Naive B cell (primary cell): ENCODE measurements at regions not wholly inside any gene's neighbourhood (a gene's known extent, or its start where the extent isn't known, plus 50 kb on each side); places are given as distances from the start of the nearest gene placed in this dataset.

Experiments
- ATAC-seq, 2 donors: fragments of 150-1000 bp; cut with Tn5 transposase; 2 replicates each; pipeline ENCODE4 v1.10.0; 2021; ENCODE audit warnings: low read depth in 2 of 2, mild to moderate bottlenecking in 2 of 2, moderate library complexity in 2 of 2
- DNase-seq: peaks from one replicate; pipeline ENCODE4 v3.0.0; 2022
- H3K27ac Mint-ChIP-seq, 6 donors: one replicate each; pipeline ENCODE4 v1.8.0; 2020 to 2022; ENCODE audit warnings: mild to moderate bottlenecking in 6 of 6, mixed read lengths in 6 of 6, moderate library complexity in 5 of 6, inconsistent platforms in 2 of 6
- H3K27me3 Mint-ChIP-seq, 3 donors: one replicate each; pipeline ENCODE4 v1.8.0; 2021 to 2022; ENCODE audit warnings: mixed read lengths in 3 of 3, mild to moderate bottlenecking in 1 of 3
- H3K36me3 Mint-ChIP-seq, 2 donors: one replicate each; pipeline ENCODE4 v1.8.0; 2020 to 2022; ENCODE audit warnings: mixed read lengths in 2 of 2, inconsistent platforms in 1 of 2, mild to moderate bottlenecking in 1 of 2
- H3K4me1 Mint-ChIP-seq, 3 donors: one replicate each; pipeline ENCODE4 v1.8.0; 2020 to 2022; ENCODE audit warnings: mixed read lengths in 3 of 3, inconsistent platforms in 1 of 3, mild to moderate bottlenecking in 1 of 3, moderate library complexity in 1 of 3
- H3K4me3 Mint-ChIP-seq, 8 donors: one replicate each; pipeline ENCODE4 v1.8.0; 2020 to 2022; ENCODE audit warnings: mild to moderate bottlenecking in 8 of 8, mixed read lengths in 8 of 8, moderate library complexity in 8 of 8, inconsistent platforms in 2 of 8
- H3K9me3 Mint-ChIP-seq, 7 donors: one replicate each; pipeline ENCODE4 v1.8.0; 2020 to 2022; ENCODE audit warnings: mixed read lengths in 7 of 7, mild to moderate bottlenecking in 5 of 7, inconsistent platforms in 2 of 7, moderate library complexity in 1 of 7

DNA sequence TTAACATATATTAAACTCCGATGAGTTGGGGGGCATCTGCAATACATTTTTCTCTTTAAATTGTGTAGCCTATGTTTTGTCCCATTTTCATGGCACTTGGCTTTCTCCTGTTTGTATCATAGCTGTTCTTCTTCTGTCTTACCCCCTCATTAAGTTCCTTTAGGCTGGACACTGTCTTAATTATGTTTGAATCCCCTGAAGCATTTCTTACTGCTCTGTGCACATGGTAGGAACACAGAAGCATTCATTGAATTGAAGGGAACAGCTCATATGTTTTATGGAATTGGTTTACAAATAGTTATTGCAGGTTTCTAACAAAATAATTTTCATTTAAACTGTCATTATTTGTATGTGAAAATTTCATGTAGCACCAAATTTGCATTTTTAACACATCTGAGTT, 176.8 kb downstream of the TANC2 start:
- H3K9me3 Mint-ChIP-seq, result peaks cover 0 to 2% (median 0%) of the 10 kb centered on the region in 7 donors
- DNase-seq, result no peak
- H3K36me3 Mint-ChIP-seq, result peaks cover 0 to 8% of the 10 kb centered on the region in 2 donors
- H3K27me3 Mint-ChIP-seq, result no peaks in the 10 kb centered on the region
- H3K27ac Mint-ChIP-seq, result no peak overlapping the region
- no peak for ATAC-seq
- no peak overlapping the region for H3K4me3 Mint-ChIP-seq
- peaks cover 9 to 25% (median 13%) of the 10 kb centered on the region in 3 donors for H3K4me1 Mint-ChIP-seq

DNA sequence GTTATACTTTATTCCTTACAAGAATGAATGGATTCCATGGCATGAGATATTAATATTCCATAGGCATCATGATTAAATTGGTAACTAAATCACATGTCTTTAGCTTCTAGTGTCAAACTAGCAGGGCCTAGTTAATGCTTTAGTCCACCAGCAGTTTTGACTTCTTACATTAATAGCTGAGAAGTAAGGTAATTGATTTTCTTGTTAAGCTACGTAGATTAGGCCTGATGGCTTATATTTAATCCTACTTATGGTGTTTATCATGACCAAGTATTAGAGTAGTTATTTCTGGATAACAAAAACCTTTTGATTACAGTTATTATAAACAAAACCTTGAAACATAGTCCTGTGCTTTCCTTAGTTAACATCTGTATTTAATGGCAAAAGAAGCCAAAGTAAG, 184.5 kb downstream of the TANC2 start:
- DNase-seq, result no peak
- H3K27ac Mint-ChIP-seq, result no peak overlapping the region
- no peak for ATAC-seq
- no peaks in the 10 kb centered on the region for H3K27me3 Mint-ChIP-seq
- no peak overlapping the region for H3K4me3 Mint-ChIP-seq
- H3K9me3 Mint-ChIP-seq, result peaks cover 0 to 2% (median 0%) of the 10 kb centered on the region in 7 donors
- peaks cover 0 to 11% of the 10 kb centered on the region in 2 donors for H3K36me3 Mint-ChIP-seq
- peaks cover 0 to 11% (median 0%) of the 10 kb centered on the region in 3 donors for H3K4me1 Mint-ChIP-seq

DNA sequence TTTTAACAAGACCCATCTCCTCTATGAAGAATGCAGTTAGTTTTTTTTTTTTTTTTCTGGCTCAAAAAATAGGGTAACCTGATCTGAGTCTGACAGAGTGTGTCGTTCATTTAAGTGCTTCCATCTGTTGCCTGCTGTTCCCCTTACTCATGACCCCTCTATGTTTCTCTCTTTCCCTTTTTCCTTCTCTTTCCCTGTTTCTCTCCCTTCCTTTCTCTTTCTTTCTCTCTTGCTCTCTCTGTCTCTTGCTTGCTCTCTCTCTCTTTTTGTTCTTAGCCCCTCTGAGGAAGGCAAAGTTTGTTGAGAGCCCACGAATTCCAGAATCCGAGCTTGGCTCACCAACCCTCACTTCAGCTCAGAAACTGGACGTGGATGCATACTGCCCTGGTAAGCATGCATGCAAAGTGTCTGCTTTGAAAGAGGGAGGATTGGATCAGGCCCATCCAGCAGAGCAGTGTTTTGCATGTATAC, 185.0 kb downstream of the TANC2 start:
- peaks cover 0 to 11% (median 0%) of the 10 kb centered on the region in 3 donors for H3K4me1 Mint-ChIP-seq
- no peaks in the 10 kb centered on the region for H3K27me3 Mint-ChIP-seq
- peaks cover 0 to 2% (median 0%) of the 10 kb centered on the region in 7 donors for H3K9me3 Mint-ChIP-seq
- DNase-seq, result no peak
- H3K27ac Mint-ChIP-seq, result peak overlapping the region in 1 of 6 donors; percentile 3
- no peak for ATAC-seq
- H3K36me3 Mint-ChIP-seq, result peaks cover 0 to 9% of the 10 kb centered on the region in 2 donors
- no peak overlapping the region for H3K4me3 Mint-ChIP-seq

DNA sequence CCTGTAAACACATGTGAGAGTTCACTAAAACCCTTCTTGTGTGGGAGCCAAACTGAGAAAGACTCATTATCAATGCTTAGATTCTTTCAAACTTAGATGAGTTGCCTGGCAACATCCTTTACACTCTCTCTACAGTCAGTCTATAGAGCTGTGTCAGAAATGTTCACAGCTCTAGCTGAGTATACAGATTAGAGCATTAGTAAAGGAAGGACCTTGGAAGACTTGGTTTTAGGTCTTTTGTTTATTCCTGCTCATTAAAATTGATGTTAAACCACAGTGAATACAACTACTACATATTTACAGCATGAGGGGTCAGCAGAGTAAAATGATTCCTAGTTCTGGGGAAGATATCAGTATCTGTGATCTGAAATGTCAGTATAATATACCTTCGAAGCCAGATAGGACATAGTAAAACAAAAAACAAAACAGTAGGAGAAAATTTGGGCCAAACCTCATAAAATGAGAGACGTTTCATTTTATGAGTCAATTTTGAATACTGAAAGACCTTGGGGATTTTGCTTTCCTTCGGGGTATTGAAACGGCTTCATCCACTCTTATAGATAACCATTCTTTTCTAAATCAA, 186.0 kb downstream of the TANC2 start:
- H3K36me3 Mint-ChIP-seq, result peaks cover 0 to 3% of the 10 kb centered on the region in 2 donors
- H3K4me3 Mint-ChIP-seq, result no peak overlapping the region
- ATAC-seq, result no peak
- H3K27me3 Mint-ChIP-seq, result no peaks in the 10 kb centered on the region
- H3K4me1 Mint-ChIP-seq, result peaks cover 3 to 14% (median 4%) of the 10 kb centered on the region in 3 donors
- no peak for DNase-seq
- no peaks in the 10 kb centered on the region for H3K9me3 Mint-ChIP-seq
- peak overlapping the region in 3 of 6 donors; percentile 13 to 33 (median 29) for H3K27ac Mint-ChIP-seq

DNA sequence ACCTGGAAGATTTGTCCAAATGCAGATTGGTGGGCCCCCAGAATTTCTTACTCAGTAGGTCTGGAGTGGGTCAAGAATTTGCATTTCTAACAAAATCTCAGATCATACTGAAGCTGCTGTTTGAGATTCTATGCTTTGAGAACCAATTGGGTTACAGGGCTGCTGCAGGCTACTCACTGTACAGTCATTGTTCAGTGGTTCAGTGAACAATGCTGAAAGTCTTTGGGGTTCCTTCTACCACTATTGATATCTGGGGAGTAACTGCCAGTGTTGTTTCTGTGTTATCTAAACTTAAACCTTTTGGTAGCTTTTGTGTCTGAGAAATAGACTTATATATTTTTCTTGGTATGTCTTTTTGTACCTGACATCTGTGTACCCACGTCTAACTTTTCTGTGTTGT, 187.5 kb downstream of the TANC2 start:
- Mint-ChIP-seq H3K9me3 (no peaks in the 10 kb centered on the region), H3K4me3 (no peak overlapping the region), H3K27me3 (no peaks in the 10 kb centered on the region)

DNA sequence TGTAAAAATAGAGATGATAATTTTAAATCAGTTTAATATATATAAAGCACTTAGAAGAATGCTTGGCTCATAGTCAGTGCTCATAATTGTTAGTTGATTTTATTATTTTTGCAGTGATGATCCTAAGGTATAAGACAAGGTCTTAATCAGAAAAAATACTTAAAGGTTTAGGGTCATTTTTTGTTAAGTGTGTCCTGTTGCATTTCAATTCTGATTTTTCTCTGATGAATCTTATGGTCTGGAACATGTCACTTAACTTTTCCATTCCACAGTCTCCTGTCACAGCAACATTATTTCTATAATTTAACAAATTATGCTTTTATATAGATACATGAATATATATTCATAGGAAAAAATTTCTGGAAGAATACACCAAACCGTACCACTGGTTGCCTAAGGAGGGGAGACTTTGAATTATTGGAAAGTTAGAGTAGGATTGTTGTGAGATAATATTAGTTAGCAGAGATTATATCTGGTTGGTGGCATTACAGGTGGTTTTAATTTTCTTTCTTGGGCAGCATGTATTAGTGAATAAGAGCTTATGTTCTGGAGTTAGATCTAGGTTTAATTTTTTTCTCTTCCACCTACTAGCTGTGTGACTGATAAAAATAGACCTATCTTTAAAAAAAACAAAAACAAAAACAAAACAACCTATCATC, 188.7 kb downstream of the TANC2 start:
- H3K27me3 Mint-ChIP-seq, result no peaks in the 10 kb centered on the region
- H3K9me3 Mint-ChIP-seq, result no peaks in the 10 kb centered on the region
- H3K27ac Mint-ChIP-seq, result no peak overlapping the region
- no peak overlapping the region for H3K4me3 Mint-ChIP-seq
- ATAC-seq (no peak), DNase-seq (no peak)
- H3K36me3 Mint-ChIP-seq, result peaks cover 0 to 3% of the 10 kb centered on the region in 2 donors
- peaks cover 4 to 16% (median 6%) of the 10 kb centered on the region in 3 donors for H3K4me1 Mint-ChIP-seq

More for the DNA sequence above, 187.5 kb downstream of the TANC2 start:
- Mint-ChIP-seq H3K4me1 (peaks cover 4 to 16% (median 6%) of the 10 kb centered on the region in 3 donors), H3K27ac (no peak overlapping the region), H3K36me3 (peaks cover 0 to 3% of the 10 kb centered on the region in 2 donors)
- DNase-seq, result no peak
- ATAC-seq, result no peak

DNA sequence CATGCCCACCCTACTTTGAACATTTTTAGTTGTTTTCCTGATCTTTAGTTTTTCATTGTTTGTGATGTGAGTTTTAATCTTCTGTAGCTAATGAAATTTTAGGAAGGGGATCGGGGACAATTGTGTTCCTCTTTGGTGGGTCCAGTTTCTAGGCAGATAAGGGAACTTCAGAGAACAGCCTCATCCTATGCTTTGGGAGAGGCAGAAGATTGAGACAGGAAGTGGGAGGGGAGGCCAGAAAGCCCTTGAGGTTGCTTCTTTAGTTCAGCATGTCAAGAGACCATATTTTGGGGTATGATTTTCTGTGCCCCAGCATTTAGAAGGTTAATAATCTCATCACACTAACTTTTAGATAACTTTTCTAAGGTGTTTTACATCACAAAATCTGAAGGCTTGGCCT, 191.0 kb downstream of the TANC2 start:
- Mint-ChIP-seq H3K36me3 (peaks cover 0 to 3% of the 10 kb centered on the region in 2 donors), H3K27me3 (no peaks in the 10 kb centered on the region), H3K4me1 (peaks cover 4 to 13% (median 6%) of the 10 kb centered on the region in 3 donors), H3K27ac (no peak overlapping the region), H3K4me3 (no peak overlapping the region), H3K9me3 (no peaks in the 10 kb centered on the region)
- DNase-seq (no peak), ATAC-seq (no peak)

DNA sequence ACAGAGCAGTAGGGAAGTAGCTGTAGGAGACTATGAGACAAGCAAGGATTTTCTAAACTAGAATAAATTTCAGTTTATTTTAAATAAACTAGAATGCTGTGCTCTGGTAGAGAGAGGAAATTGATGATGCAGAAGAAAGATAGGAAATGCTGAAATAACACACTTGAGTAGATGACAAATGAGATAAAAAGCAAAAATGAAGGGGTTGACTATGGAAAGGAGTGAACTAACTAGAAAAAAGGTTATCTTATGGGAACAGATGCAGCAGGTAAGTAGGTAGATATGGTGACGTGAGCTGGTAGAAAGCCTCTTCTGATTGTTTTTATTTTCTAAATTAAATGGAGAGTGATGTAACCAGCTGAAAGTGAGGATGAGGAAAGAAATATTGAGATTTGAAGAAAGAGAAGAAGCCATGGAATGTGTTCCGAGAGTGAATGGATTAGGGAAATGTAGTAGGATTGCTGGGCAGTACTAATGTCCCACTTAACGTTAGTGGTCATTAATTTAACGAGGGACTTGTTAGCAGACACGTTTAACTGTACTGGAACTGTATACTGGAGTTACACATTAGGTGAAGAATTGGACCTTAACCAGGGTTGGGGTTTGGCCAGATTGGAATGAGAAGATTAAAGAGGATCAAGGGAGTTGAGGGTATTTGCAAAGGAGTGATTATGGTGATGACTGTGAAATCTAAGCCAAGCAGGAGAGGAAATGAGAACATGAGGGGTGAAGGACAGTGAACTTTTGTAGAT, 196.5 kb downstream of the TANC2 start:
- Mint-ChIP-seq H3K4me1 (peaks cover 0 to 5% (median 0%) of the 10 kb centered on the region in 3 donors), H3K4me3 (no peak overlapping the region), H3K36me3 (no peaks in the 10 kb centered on the region), H3K27me3 (no peaks in the 10 kb centered on the region), H3K27ac (no peak overlapping the region), H3K9me3 (no peaks in the 10 kb centered on the region)
- ATAC-seq (no peak), DNase-seq (no peak)

DNA sequence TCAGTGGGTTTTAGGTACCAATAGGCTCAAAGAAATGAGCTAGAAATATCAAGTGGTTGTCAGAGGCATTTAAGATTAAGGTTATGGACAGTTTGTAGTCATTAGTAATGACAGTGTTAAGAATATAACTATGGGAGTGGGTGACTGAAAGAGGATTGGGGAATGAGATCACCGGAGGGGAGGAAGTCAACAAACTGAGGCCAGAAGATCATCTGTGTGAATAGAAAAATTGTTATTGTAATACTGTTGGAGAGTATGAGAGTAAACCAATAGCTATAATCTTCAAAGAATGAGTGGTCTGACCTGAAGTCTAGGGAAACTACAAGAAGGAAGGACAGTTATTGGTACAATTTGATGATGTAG, 197.1 kb downstream of the TANC2 start:
- Mint-ChIP-seq H3K4me1 (peaks cover 0 to 5% (median 0%) of the 10 kb centered on the region in 3 donors), H3K4me3 (no peak overlapping the region), H3K9me3 (no peaks in the 10 kb centered on the region), H3K27me3 (no peaks in the 10 kb centered on the region), H3K27ac (no peak overlapping the region), H3K36me3 (no peaks in the 10 kb centered on the region)
- ATAC-seq (no peak), DNase-seq (no peak)

DNA sequence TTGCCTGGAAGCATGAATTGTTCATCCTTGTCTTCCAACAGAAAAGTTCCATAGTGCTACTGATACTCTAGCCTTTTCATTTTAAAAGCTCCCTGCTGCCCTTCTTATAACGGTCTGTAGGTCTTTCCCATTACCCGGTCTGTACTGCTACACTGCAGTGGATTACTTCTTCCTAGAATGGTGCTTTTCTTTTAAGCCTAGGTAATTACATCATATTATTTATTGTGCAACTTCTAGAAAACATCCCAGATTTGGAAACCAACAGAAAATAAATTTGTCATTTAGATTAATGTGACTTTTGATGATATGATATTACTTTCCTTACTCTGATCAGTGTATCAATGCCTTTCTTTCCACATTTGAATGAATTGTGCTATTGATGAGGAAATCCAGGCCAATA, 199.4 kb downstream of the TANC2 start:
- Mint-ChIP-seq H3K9me3 (no peaks in the 10 kb centered on the region), H3K4me3 (no peak overlapping the region), H3K4me1 (peaks cover 0 to 5% (median 0%) of the 10 kb centered on the region in 3 donors), H3K27ac (no peak overlapping the region), H3K27me3 (no peaks in the 10 kb centered on the region), H3K36me3 (no peaks in the 10 kb centered on the region)
- DNase-seq, result no peak
- no peak for ATAC-seq

DNA sequence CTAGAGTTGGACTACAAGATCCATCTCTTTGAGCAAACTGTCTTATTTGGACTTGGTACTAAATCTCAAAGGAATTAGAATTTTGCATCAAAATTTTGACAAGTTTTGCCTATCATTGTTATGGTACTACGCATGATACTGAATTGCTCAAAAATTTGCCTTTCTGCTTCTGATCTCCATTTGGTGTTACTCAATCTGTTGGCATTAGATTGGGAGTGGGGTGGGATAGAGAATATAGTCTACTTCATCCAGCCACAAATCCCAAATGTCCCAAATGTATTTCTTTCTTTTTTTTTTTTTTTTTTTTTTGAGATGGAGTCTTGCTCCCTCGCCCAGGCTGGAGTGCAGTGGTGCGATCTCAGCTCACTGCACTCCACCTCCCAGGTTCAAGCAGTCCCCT, 204.8 kb downstream of the TANC2 start:
- DNase-seq (no peak), ATAC-seq (no peak)
- Mint-ChIP-seq H3K27me3 (no peaks in the 10 kb centered on the region), H3K9me3 (peaks cover 0 to 6% (median 0%) of the 10 kb centered on the region in 7 donors), H3K27ac (no peak overlapping the region), H3K4me1 (peaks cover 0 to 5% (median 0%) of the 10 kb centered on the region in 3 donors), H3K36me3 (no peaks in the 10 kb centered on the region), H3K4me3 (no peak overlapping the region)

DNA sequence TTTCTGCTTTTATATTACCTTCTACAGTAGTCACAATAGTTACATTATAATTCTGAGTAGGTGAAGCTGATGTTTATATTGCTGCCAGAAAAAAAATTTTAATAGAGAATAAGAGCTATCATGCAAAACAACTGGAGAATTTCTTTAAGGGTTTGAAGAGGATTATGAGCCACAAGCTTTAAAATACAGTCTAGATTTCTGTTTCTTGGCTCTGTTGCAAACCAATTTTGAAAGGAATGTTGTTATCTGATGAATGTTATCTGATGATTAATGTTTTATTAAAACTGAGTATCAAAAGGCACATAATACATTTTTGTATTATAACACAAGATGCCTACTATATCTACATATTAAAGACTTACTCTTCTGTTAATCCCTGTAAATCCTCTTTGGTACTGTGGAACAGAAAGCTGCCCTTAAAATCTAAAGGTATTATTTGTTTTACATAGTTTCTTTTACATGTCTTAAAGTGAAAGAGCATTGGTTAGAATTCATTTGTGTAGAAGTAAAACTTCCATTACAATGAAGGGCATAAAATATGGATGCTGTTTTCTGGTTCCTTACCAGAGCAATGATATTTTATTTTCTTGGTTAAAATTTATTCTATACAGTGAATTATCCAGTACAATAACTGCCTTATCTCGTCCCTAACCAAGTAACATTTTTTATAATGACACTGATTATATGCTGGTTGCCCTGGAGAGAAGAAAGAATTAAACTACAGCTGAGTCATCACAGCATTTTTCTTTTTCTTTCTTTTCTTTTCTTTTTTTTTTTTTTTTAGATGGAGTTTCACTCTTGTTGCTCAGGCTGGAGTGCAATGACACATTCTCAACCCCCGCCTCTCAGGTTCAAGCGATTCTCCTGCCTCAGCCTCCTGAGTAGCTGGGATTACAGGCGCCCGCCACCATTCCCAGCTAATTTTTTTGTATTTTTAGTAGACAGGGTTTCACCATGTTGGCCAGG, 205.7 kb downstream of the TANC2 start:
- H3K27me3 Mint-ChIP-seq, result no peaks in the 10 kb centered on the region
- DNase-seq (no peak), ATAC-seq (no peak)
- peak overlapping the region in 2 of 6 donors; percentile 24 to 85 for H3K27ac Mint-ChIP-seq
- H3K36me3 Mint-ChIP-seq, result no peaks in the 10 kb centered on the region
- peaks cover 0 to 2% (median 0%) of the 10 kb centered on the region in 3 donors for H3K4me1 Mint-ChIP-seq
- H3K9me3 Mint-ChIP-seq, result peaks cover 0 to 8% (median 0%) of the 10 kb centered on the region in 7 donors
- no peak overlapping the region for H3K4me3 Mint-ChIP-seq

DNA sequence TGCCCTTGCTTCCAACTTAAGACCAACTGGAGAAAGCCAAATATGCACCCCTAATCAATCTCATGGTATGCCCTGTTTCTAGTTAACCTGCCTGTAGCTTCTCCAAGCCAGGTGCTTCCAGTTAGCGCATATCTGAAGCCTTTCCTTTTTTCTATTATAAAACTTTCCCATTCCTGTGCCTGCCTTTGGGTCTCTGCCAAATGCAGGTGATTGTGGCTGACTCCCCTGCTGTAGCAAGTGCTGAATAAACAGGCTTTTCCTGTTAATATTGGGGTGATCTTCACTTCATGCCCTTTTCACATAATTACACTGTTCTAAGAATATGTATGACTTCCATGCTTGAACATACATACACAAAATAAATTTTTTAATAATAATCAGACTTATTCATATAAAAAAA, 207.4 kb downstream of the TANC2 start:
- ATAC-seq (no peak), DNase-seq (no peak)
- Mint-ChIP-seq H3K36me3 (no peaks in the 10 kb centered on the region), H3K4me1 (no peaks in the 10 kb centered on the region), H3K27me3 (no peaks in the 10 kb centered on the region), H3K27ac (no peak overlapping the region), H3K9me3 (peaks cover 0 to 8% (median 0%) of the 10 kb centered on the region in 7 donors), H3K4me3 (no peak overlapping the region)
